ENCODE measurements at regions not wholly inside any gene's neighbourhood (a gene's known extent, or its start where the extent isn't known, plus 50 kb on each side); places are given as distances from the start of the nearest gene placed in this dataset.

- no peak for TF ChIP-seq TCF7L2 (IDR thresholded peaks at IDR 0.05; ENCODE audit: borderline replicate concordance, extremely low read depth, insufficient read depth, insufficient read length)
These were observed 911.3 kb downstream of the LUZP2 start (continued) for GRCh38 chr11:25408146-25408545.

- Histone ChIP-seq H3K79me2 (ENCODE audit: insufficient read depth, low read length) (no peaks in the 10 kb centered on the region), H3K4me1 (ENCODE audit: control insufficient read depth in 1 of 2, insufficient read depth in 2 of 2, low read length in 2 of 2) (no peaks in the 10 kb centered on the region), H2AFZ (ENCODE audit: low read depth, low read length, poor library complexity, severe bottlenecking) (no peak overlapping the region), H3K36me3 (ENCODE audit: control insufficient read depth in 1 of 2, insufficient read depth in 2 of 2, low read length in 2 of 2) (no peaks in the 10 kb centered on the region), H3K27ac (ENCODE audit: low read depth, low read length) (no peak overlapping the region), H3K4me3 (replicated peaks in 1 of 2; ENCODE audit: low read depth in 1 of 2, low read length in 2 of 2) (no peak overlapping the region), H3K9me2 (ENCODE audit: insufficient read depth) (no peaks in the 10 kb centered on the region), H4K20me1 (ENCODE audit: insufficient read depth) (no peaks in the 10 kb centered on the region), H3K9me3 (ENCODE audit: control insufficient read depth in 1 of 2, insufficient read depth in 1 of 2, low read depth in 1 of 2, low read length in 2 of 2) (peaks cover 0 to 10% of the 10 kb centered on the region in 2 experiments; a peak in 2 of 4 replicates), H3K27me3 (ENCODE audit: insufficient read depth, low read length) (no peaks in the 10 kb centered on the region), H3K9ac (ENCODE audit: low read length) (no peak overlapping the region), H3K4me2 (ENCODE audit: low read length) (no peak overlapping the region)
- ChIA-PET RAD21 (ENCODE audit: low non-redundant PET in 1 of 2, low total read pairs in 2 of 2, uncharacterized antibody in 2 of 2, unreplicated experiment in 2 of 2) (no interaction called here), POLR2A (no interaction called here), CTCF (no interaction called here)
- no peak for TF ChIP-seq FOSL1 (IDR thresholded peaks at IDR 0.05; ENCODE audit: low read depth)
- no peak for TF ChIP-seq CEBPB (IDR thresholded peaks at IDR 0.05; ENCODE audit: low read depth)
- TF ChIP-seq REST (IDR thresholded peaks at IDR 0.05; ENCODE audit: low read depth): no peak
- TF ChIP-seq ELF1 (IDR thresholded peaks at IDR 0.05; ENCODE audit: borderline replicate concordance, low read depth): no peak
- no peak for TF ChIP-seq POLR2A (IDR thresholded peaks at IDR 0.05; ENCODE audit: borderline replicate concordance, extremely low read depth, insufficient read depth, insufficient read length)
- TF ChIP-seq SIN3A (IDR thresholded peaks at IDR 0.05; ENCODE audit: low read depth): no peak
- TF ChIP-seq RAD21 (IDR thresholded peaks at IDR 0.05; ENCODE audit: low read depth): no peak
- TF ChIP-seq MAX (IDR thresholded peaks at IDR 0.05): no peak
- no peak for TF ChIP-seq POLR2AphosphoS5 (IDR thresholded peaks at IDR 0.05; ENCODE audit: low read depth, low read length)
- TF ChIP-seq SRF (IDR thresholded peaks at IDR 0.05; ENCODE audit: low read depth): no peak
- no peak for TF ChIP-seq EZH2phosphoT487 (IDR thresholded peaks at IDR 0.05; ENCODE audit: borderline replicate concordance)
- TF ChIP-seq JUND (IDR thresholded peaks at IDR 0.05): no peak
- no peak for TF ChIP-seq ZBTB33 (IDR thresholded peaks at IDR 0.05; ENCODE audit: extremely low read depth, insufficient replicate concordance, low read length)
- TF ChIP-seq EGR1 (IDR thresholded peaks at IDR 0.05; ENCODE audit: low read depth): no peak
- no peak for TF ChIP-seq TCF7L2 (IDR thresholded peaks at IDR 0.05; ENCODE audit: borderline replicate concordance, extremely low read depth, insufficient read depth, insufficient read length)
- TF ChIP-seq ZFX (IDR thresholded peaks at IDR 0.05): no peak
- no peak for TF ChIP-seq CBX3 (IDR thresholded peaks at IDR 0.05; ENCODE audit: low read depth)
- no peak for TF ChIP-seq YY1 (IDR thresholded peaks at IDR 0.05; ENCODE audit: extremely low read depth, insufficient replicate concordance, low read depth, low read length)
- TF ChIP-seq SP1 (IDR thresholded peaks at IDR 0.05; ENCODE audit: low read depth): no peak
- no peak for TF ChIP-seq EZH2 (IDR thresholded peaks at IDR 0.05)
- BruUV-seq (replicated peaks): no TSS peak
- intact Hi-C loops (cut with micrococcal nuclease): no loop called here
- ATAC-seq (no peak), DNase-seq (ENCODE audit: low read depth, low spot score) (no peak)
These were observed 916.1 kb upstream of the ANO3 start for GRCh38 chr11:25415793-25416192.

Data from HCT116 (cell line).